BJ (cell line): ENCODE measurements at regions not wholly inside any gene's neighbourhood (a gene's known extent, or its start where the extent isn't known, plus 50 kb on each side); places are given as distances from the start of the nearest gene placed in this dataset.
A peak's percentile ranks its signal among the peaks of the same experiment; 100 is the strongest.

Experiments used
- CTCF ChIA-PET: fragments of 350-600 bp; formaldehyde crosslinking; extraction: SDS; loops from one replicate; lab custom pipeline; 2021; ENCODE audit warnings: antibody characterized with exemption, inconsistent platforms; lab: Yijun Ruan, JAX
- POLR2A ChIA-PET: fragments of 300-600 bp; sonication (Branson Sonifier 250); formaldehyde crosslinking; extraction: SDS; loops from one replicate; lab custom pipeline; 2021; ENCODE audit warnings: antibody characterized with exemption; lab: Charles Lee
- DNase-seq: peaks from one replicate; pipeline ENCODE4 v3.0.0-alpha.2; 2011; ENCODE audit warnings: low read depth
- H3K27me3 ChIP-seq: 2 replicates; pipeline ENCODE4 v1.6.0; 2011; ENCODE audit warnings: low read length; ENCODE audit not compliant: control insufficient read depth, insufficient read depth
- H3K36me3 ChIP-seq: 2 replicates; pipeline ENCODE4 v1.5.1; 2011; ENCODE audit warnings: low read length; ENCODE audit not compliant: control insufficient read depth, insufficient read depth
- H3K4me3 ChIP-seq: 2 replicates; pipeline ENCODE4 v1.5.1; 2011; ENCODE audit warnings: low read depth, mild to moderate bottlenecking, control low read depth, low read length
- TF ChIP-seq, protein P1 (sequence below): IDR thresholded peaks from 2 replicates; pipeline ENCODE4 v1.5.1; 2011; ENCODE audit warnings: low read depth, mild to moderate bottlenecking, control low read depth, inconsistent platforms, low read length, moderate library complexity; ENCODE audit not compliant: insufficient read depth

DNA sequence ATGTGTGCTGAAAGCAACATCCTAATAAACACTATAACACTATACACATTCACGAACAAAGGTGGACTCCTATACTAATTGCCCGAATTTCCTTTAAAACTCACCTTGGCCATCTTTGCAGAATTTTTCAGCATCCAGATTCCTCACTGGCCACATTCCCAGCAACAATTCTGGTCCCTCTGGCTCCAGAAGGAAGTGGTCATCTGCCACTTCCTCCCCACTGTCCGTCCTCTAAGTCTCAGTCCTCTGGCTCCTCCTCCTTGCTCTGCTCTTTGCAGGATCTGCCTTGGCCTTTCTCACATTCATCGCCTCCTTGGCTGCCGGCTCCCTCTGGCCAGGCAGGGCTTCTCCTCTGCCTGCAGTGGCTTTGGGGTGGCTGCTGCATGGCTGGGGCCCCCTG, 426.0 kb downstream of the FUT8 start:
- Histone ChIP-seq H3K27me3 (no peaks in the 10 kb centered on the region; the same call in 1 of the 2 replicates), H3K36me3 (no peaks in the 10 kb centered on the region), H3K4me3 (no peak overlapping the region)
- CTCF ChIA-PET = interaction anchor here (5.7 kb wide), 1 partner anchor 14 kb away, joined by 24 read pairs; no protein-coding TSS in a partner anchor
- TF ChIP-seq, protein P1, sequence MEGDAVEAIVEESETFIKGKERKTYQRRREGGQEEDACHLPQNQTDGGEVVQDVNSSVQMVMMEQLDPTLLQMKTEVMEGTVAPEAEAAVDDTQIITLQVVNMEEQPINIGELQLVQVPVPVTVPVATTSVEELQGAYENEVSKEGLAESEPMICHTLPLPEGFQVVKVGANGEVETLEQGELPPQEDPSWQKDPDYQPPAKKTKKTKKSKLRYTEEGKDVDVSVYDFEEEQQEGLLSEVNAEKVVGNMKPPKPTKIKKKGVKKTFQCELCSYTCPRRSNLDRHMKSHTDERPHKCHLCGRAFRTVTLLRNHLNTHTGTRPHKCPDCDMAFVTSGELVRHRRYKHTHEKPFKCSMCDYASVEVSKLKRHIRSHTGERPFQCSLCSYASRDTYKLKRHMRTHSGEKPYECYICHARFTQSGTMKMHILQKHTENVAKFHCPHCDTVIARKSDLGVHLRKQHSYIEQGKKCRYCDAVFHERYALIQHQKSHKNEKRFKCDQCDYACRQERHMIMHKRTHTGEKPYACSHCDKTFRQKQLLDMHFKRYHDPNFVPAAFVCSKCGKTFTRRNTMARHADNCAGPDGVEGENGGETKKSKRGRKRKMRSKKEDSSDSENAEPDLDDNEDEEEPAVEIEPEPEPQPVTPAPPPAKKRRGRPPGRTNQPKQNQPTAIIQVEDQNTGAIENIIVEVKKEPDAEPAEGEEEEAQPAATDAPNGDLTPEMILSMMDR = no peak
- no peak for DNase-seq
- POLR2A ChIA-PET = no interaction called here

DNA sequence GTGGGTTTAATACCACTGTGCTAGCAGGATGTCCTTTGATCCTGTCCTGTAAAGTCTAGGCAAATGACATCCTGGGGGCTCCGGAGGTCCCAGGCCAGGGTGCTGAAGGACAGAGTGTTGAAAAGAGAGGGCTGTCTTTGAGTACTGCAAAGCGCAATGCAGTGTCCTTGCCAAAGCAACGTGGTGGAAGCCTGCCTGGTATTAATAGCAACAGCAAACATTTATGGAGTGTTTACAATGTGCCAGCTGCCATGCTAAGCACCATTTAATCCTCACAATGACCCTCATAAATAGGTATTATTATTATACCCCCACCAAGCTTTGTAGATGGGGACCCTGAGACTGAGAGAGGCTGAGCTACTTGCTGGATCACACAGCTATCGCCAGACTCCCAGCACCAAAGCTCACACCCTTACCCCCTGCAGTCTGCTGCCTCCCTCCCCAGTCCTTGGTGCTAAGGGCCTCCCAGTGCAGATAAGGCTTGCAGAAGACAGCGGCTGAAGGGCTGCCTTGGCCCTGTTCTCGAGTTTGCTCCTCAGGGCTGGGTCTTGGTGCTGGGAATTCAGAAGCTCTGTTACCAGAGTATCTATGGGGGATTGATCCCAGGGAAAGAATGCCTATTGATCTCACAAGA, 427.7 kb downstream of the FUT8 start:
- POLR2A ChIA-PET = no interaction called here
- no peak for DNase-seq

DNA sequence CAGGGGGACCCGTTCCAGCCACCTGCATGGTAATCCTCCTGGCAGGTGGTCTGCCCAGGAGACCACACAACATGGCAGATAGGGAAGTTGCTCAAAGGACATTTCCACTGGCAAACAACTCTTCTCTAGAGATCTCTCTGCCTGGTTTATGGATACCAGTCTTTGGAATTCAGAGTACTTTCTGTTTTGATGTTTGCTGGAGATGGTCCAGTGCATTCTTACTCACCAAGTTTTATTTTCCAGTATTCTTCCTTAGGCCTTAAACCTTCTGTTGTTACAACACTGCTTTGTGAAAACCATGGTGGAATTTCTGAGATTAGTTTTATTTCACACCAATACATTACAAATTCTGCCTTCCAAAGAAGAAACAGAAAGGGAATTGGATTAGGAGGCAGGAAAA, 428.3 kb downstream of the FUT8 start:
- Histone ChIP-seq H3K4me3 (no peak overlapping the region), H3K36me3 (no peaks in the 10 kb centered on the region), H3K27me3 (peaks cover 1% of the 10 kb centered on the region; the same call in 1 of the 2 replicates)
- TF ChIP-seq, protein P1 = no peak
- peak; percentile 10 for DNase-seq
- POLR2A ChIA-PET = no interaction called here
- CTCF ChIA-PET = interaction anchor here (5.7 kb wide), 1 partner anchor 16 kb away, joined by 24 read pairs; no protein-coding TSS in a partner anchor

More for the DNA sequence above, 427.7 kb downstream of the FUT8 start:
- CTCF ChIA-PET = interaction anchor here (5.7 kb wide), 1 partner anchor 16 kb away, joined by 24 read pairs; no protein-coding TSS in a partner anchor
- Histone ChIP-seq H3K36me3 (no peaks in the 10 kb centered on the region), H3K4me3 (no peak overlapping the region), H3K27me3 (no peaks in the 10 kb centered on the region; the same call in 1 of the 2 replicates)
- TF ChIP-seq, protein P1 = no peak

DNA sequence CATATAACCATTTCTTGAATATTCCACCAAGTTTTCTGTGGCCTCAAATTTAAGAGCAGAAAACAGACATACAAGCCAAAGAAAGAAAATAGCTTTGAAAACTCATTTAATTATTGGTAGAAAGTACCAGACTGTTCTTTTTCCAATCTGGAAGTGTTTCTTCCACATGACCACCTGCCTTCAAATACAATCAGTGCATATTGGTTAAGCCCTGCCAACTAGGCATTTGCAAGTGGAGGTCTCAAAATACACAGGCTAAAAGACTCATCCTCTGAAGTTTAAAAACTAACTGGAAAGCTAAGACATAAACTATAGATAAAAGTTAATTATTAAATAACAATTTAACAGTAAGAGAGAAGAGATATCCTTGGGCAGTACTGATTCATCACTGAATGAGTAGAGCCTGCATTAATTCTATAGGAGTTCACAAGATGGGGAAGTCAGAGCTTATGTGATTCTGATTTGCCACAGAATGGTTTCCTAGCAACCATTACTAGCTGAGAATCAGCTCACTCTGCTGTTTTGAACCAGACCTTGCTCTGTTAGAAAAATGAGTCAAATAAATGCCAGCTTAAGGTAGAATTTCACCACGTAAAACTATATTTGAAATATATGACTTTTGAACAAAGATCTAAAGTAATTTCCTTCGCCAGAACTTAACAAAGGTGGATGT, 433.8 kb downstream of the FUT8 start:
- ChIA-PET CTCF (interaction anchor here (1.1 to 2.5 kb wide), 2 partner anchors 18 to 22 kb away, joined by 3 to 9 read pairs; no protein-coding TSS in a partner anchor), POLR2A (no interaction called here)
- H3K36me3 ChIP-seq = no peaks in the 10 kb centered on the region
- H3K4me3 ChIP-seq = no peak overlapping the region
- TF ChIP-seq, protein P1 = no peak
- peaks cover 1% of the 10 kb centered on the region; the same call in 1 of the 2 replicates for H3K27me3 ChIP-seq
- DNase-seq = no peak
